Nephron progenitor cell (in vitro differentiated cells): ENCODE measurements at regions not wholly inside any gene's neighbourhood (a gene's known extent, or its start where the extent isn't known, plus 50 kb on each side); places are given as distances from the start of the nearest gene placed in this dataset.

Source experiments
- DNase-seq: peaks from one replicate; pipeline ENCODE4 v3.0.0; 2021
- H3K27ac Mint-ChIP-seq: 2 replicates; pipeline ENCODE4 v1.8.0; 2021; ENCODE audit warnings: mild to moderate bottlenecking, moderate library complexity, mixed read lengths
- H3K27me3 Mint-ChIP-seq: 2 replicates; pipeline ENCODE4 v1.8.0; 2021; ENCODE audit warnings: mild to moderate bottlenecking, low read depth, mixed read lengths; ENCODE audit not compliant: poor library complexity
- H3K36me3 Mint-ChIP-seq: 2 replicates; pipeline ENCODE4 v1.8.0; 2021; ENCODE audit warnings: low read depth, mixed read lengths
- H3K4me1 Mint-ChIP-seq: 2 replicates; pipeline ENCODE4 v1.8.0; 2021; ENCODE audit warnings: mixed read lengths
- H3K4me3 Mint-ChIP-seq: 2 replicates; pipeline ENCODE4 v1.8.0; 2021; ENCODE audit warnings: mild to moderate bottlenecking, moderate library complexity, mixed read lengths
- H3K9me3 Mint-ChIP-seq: 2 replicates; pipeline ENCODE4 v1.8.0; 2021; ENCODE audit warnings: mild to moderate bottlenecking, moderate library complexity, mixed read lengths
- CTCF ChIP-seq: fragments of 200-600 bp; sonication (generic); IDR thresholded peaks from 2 replicates; pipeline ENCODE4 v1.5.0; 2021; ENCODE audit warnings: antibody characterized with exemption

DNA sequence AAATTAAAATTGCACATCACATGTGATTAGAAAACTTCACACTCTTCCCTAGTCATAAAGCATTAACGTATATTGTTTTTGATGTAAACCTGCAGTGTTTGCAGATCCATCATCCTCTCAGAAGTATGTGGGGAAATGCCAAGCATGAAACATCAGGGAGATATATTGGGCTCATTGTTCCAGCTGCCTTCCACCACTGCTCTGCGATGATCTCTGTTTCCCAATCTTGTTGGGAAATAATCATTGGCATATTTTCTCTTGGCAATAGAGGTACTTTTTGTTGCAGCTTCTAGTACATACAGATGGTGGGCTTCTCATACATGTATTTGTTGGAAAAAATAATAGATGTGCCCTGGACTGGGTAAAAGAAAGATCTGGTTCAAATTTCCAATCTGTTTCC, 466.3 kb upstream of the HS3ST1 start:
- no peaks in the 10 kb centered on the region for H3K4me1 Mint-ChIP-seq
- H3K27me3 Mint-ChIP-seq = no peaks in the 10 kb centered on the region
- H3K9me3 Mint-ChIP-seq = peaks cover 26% of the 10 kb centered on the region
- H3K4me3 Mint-ChIP-seq = no peak overlapping the region
- no peak for DNase-seq
- H3K27ac Mint-ChIP-seq = no peak overlapping the region
- TF ChIP-seq CTCF = no peak
- H3K36me3 Mint-ChIP-seq = no peaks in the 10 kb centered on the region

GRCh38 chr4:11894221-11894620, 465.5 kb upstream of the HS3ST1 start:
- no peak for TF ChIP-seq CTCF
- Mint-ChIP-seq H3K27ac (no peak overlapping the region), H3K36me3 (no peaks in the 10 kb centered on the region), H3K9me3 (peaks cover 25% of the 10 kb centered on the region), H3K4me3 (no peak overlapping the region), H3K27me3 (no peaks in the 10 kb centered on the region), H3K4me1 (no peaks in the 10 kb centered on the region)
- DNase-seq = no peak

DNA sequence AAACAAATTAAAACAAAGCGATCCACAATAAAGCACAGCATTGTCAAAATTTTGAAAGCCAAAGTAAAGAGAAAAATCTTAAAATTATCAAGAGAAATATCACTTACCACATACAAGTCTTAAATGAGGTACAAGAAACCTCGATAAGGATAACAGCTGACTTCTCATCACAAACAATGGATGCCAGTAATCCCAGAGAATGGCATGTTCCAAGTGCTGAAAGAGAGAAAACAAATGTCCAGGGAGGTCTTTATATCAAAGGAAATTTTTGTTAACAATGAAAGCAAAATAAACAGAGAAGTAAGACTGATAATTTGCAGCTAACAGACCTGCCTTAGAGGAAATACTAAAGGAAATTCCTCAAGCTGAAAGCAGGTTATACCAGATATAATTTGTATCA, 460.4 kb upstream of the HS3ST1 start:
- H3K27me3 Mint-ChIP-seq = no peaks in the 10 kb centered on the region
- no peaks in the 10 kb centered on the region for H3K4me1 Mint-ChIP-seq
- peaks cover 10% of the 10 kb centered on the region for H3K9me3 Mint-ChIP-seq
- H3K27ac Mint-ChIP-seq = no peak overlapping the region
- H3K36me3 Mint-ChIP-seq = no peaks in the 10 kb centered on the region
- TF ChIP-seq CTCF = no peak
- DNase-seq = no peak
- no peak overlapping the region for H3K4me3 Mint-ChIP-seq

- H3K9me3 Mint-ChIP-seq = peaks cover 9% of the 10 kb centered on the region
- no peak for TF ChIP-seq CTCF
- H3K4me1 Mint-ChIP-seq = no peaks in the 10 kb centered on the region
- H3K4me3 Mint-ChIP-seq = no peak overlapping the region
- no peaks in the 10 kb centered on the region for H3K36me3 Mint-ChIP-seq
- no peaks in the 10 kb centered on the region for H3K27me3 Mint-ChIP-seq
- DNase-seq = no peak
- H3K27ac Mint-ChIP-seq = no peak overlapping the region
Observed at GRCh38 chr4:11881947-11882346, 453.3 kb upstream of the HS3ST1 start.

DNA sequence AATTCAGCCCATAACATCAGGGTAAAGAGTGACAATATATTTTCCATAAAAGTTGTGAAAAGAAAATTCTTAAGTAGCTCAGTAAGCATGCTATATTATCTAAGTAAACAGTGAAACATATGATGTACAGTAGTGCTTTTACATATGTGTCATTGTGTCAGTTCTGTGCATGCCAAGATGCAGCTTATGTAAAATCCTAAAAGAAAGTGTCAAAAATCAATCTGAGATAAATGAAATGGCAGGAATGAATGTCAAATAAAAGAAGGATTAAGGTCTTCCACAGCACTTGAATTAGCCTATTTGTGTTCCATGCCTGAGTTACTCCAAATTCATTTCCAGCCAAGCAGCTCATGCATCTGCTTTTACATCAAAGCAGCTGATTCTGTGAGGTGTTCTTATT, 452.7 kb upstream of the HS3ST1 start:
- Mint-ChIP-seq H3K27ac (no peak overlapping the region), H3K27me3 (no peaks in the 10 kb centered on the region), H3K4me1 (no peaks in the 10 kb centered on the region), H3K9me3 (peaks cover 15% of the 10 kb centered on the region), H3K4me3 (no peak overlapping the region), H3K36me3 (no peaks in the 10 kb centered on the region)
- DNase-seq = no peak
- no peak for TF ChIP-seq CTCF

DNA sequence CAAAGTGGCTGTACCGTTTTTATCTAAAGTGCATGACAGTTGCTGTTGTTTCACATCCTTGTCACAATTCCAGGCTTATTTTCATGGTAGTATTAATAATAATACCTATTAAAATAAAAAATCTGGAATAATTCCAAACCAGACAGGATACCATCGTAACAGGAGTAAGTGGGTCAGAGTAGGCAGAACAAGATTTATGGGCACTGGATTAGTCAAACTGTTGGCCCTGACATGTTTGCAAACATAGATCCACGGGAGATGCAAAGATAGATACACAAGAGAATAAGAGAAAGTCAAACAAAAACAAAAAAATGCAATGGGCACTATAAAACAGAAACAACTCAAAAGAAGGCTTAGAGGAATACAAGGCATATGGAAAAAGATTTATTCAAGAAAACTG, 449.5 kb upstream of the HS3ST1 start:
- H3K36me3 Mint-ChIP-seq = no peaks in the 10 kb centered on the region
- peaks cover 24% of the 10 kb centered on the region for H3K9me3 Mint-ChIP-seq
- no peak overlapping the region for H3K4me3 Mint-ChIP-seq
- no peak overlapping the region for H3K27ac Mint-ChIP-seq
- no peak for TF ChIP-seq CTCF
- no peak for DNase-seq
- H3K4me1 Mint-ChIP-seq = no peaks in the 10 kb centered on the region
- no peaks in the 10 kb centered on the region for H3K27me3 Mint-ChIP-seq
